AG10803 (cell line): ENCODE measurements at regions not wholly inside any gene's neighbourhood (a gene's known extent, or its start where the extent isn't known, plus 50 kb on each side); places are given as distances from the start of the nearest gene placed in this dataset.

Experiments used
- DNase-seq: peaks from one replicate; pipeline ENCODE4 v3.0.0; 2010; ENCODE audit warnings: low read depth
- H3K4me3 ChIP-seq: 2 replicates; pipeline ENCODE4 v1.5.1; 2011; ENCODE audit warnings: mild to moderate bottlenecking, low read length, control low read depth
- CTCF ChIP-seq: conservative IDR thresholded peaks from 2 replicates; pipeline ENCODE4 v1.5.1; 2011; ENCODE audit warnings: mild to moderate bottlenecking, low read length, control low read depth, inconsistent platforms

- no peak for TF ChIP-seq CTCF
- no peak overlapping the region for H3K4me3 ChIP-seq
- DNase-seq, result peak; percentile 84
Measured at GRCh38 chr5:155915601-155916000, 411.4 kb upstream of the SGCD start.

DNA sequence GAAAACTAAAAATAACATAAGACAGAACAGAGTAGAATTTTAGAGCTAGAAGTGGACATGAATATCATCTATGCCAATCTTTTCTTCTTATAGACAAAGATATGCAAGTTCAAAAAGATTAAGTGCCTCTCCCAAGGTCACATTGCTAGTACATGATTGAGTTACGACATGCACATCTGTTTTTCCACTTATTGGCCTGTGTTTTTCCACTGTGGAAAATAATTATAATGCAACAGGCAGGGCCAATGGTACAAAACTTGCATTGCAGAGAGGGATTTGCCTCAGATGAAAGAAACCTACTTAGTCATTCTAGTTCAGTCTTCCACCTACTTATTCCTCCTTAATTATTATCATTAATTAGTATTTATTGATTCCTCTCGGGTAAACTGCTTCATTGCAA lies 407.8 kb upstream of the SGCD start:
- TF ChIP-seq CTCF, result no peak
- H3K4me3 ChIP-seq, result no peak overlapping the region
- DNase-seq, result peak; percentile 54

DNA sequence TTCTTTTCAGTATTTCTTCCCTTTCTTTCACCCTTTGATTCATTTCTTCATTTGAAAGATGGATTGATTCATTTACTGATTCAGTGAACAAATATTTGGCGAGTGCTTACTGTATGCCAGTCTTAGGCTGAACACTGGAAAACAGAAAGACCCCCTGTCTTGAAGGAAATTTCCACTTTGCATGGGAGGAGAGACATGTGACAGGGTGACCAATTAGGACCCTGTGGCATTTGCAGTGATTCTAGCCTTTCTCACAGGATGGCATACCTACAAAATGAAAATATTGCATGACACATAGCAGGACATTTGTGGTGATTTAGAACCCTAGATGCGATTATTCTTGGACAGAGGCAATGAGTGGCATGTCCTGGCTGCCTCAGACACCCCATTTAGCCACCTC lies 407.2 kb upstream of the SGCD start:
- DNase-seq, result no peak
- no peak for TF ChIP-seq CTCF

DNA sequence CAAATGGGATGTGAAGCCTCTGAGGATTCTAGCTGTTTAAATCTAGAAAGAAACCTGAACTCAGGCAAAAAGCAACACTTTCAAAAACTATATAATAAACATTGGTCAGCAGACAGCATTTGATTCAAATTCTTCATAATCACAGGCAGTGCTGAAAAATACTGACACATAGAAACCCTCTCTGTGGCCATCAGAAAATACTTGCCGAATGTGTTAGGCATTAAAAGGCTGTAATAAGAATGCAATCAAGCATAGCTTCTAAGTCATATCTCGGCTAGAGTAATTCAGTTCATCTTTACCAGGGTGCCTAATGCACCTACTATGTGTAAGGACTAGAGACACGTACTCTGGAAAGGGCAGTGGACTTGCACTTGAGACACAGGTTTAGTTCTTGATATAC lies 405.3 kb upstream of the SGCD start:
- DNase-seq, result no peak
- TF ChIP-seq CTCF, result no peak
- no peak overlapping the region for H3K4me3 ChIP-seq

More for the DNA sequence above, 407.2 kb upstream of the SGCD start:
- H3K4me3 ChIP-seq, result no peak overlapping the region

DNA sequence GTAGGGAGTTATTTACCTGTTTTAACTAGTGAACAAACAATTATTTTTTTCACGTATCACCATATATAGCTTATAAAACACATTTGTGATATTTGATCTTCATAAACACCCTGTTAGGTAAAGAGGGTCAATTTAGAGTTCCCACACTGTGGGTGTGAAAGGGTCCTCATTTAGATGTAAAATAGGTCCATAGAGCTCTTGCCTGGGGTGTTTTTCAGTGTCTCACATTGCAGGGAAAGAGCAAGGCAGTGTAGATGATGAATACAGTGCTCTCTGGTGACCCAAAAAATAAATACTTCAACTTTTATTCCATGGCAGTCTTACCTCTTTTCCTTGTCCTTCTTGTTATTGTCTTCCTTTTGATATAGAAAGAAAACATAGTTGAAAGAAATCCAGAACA lies 403.2 kb upstream of the SGCD start:
- H3K4me3 ChIP-seq, result no peak overlapping the region
- TF ChIP-seq CTCF, result no peak
- no peak for DNase-seq

DNA sequence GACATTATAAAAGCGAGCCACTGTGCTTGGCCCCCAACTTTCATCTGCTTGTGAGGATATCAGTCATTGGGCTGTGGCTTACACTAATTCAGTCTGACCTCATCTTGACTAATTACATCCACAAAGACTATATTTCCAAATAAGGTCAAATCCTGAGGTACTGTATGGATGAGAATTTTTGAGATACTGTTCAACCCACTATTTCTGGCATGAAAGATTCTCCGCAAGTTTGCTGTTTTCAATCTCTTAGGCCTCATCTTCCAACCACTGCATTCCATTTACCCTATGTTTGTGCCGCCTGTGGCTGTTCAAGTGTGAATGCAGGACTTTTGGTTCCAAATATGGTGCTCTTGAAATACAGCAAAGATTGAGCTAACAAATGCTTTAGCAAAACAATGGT lies 400.9 kb upstream of the SGCD start:
- H3K4me3 ChIP-seq, result no peak overlapping the region
- DNase-seq, result peak; percentile 90
- TF ChIP-seq CTCF, result no peak

DNA sequence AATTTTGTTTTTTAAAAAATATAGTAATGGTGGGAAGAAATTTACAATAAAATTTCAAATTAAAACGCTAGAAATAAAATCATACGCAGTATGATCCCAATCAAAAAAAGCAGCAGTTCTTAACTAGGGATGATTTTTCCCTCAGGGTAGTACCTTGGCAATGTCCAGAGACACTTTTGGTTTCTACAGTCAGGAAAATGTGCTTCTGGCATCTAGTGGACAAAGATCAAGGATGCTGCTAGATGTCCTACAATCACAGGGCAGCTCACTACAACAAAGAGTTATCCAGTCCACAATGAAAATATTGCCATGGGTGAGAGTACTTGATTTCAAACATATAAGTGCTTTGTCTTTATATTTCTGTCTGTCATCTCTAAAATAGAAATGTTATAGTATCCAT lies 400.2 kb upstream of the SGCD start:
- TF ChIP-seq CTCF, result peak; percentile 31; the same call in 1 of the 2 replicates
- no peak for DNase-seq
- H3K4me3 ChIP-seq, result no peak overlapping the region
